Inferior parietal cortex (tissue), 1 donor: ENCODE measurements at regions not wholly inside any gene's neighbourhood (a gene's known extent, or its start where the extent isn't known, plus 50 kb on each side); places are given as distances from the start of the nearest gene placed in this dataset.

Experiments used
- DNase-seq: peaks from one replicate; pipeline ENCODE4 v3.0.0-alpha.2; 2016; ENCODE audit errors: extremely low spot score

GRCh38 chr7:25279705-25280104 is 51.4 kb upstream of the NPVF start:
- DNase-seq, result no peak

GRCh38 chr7:25280181-25280580 is 51.9 kb upstream of the NPVF start:
- DNase-seq, result no peak

- no peak for DNase-seq
Observed at GRCh38 chr7:25282194-25282593, 53.9 kb upstream of the NPVF start.

GRCh38 chr7:25286756-25287155 is 58.5 kb upstream of the NPVF start:
- no peak for DNase-seq

GRCh38 chr7:25287291-25287690 is 59.0 kb upstream of the NPVF start:
- DNase-seq, result no peak

GRCh38 chr7:25288556-25289307 is 60.4 kb upstream of the NPVF start:
- peak; percentile 51 for DNase-seq

- no peak for DNase-seq
Observed at GRCh38 chr7:25289518-25289917, 61.2 kb upstream of the NPVF start.

- no peak for DNase-seq
Observed at GRCh38 chr7:25294624-25295023, 66.3 kb upstream of the NPVF start.

- DNase-seq, result no peak
Observed at GRCh38 chr7:25295387-25295786, 67.1 kb upstream of the NPVF start.

- no peak for DNase-seq
Observed at GRCh38 chr7:25296086-25296485, 67.8 kb upstream of the NPVF start.

GRCh38 chr7:25297278-25297677 is 69.0 kb upstream of the NPVF start:
- no peak for DNase-seq

GRCh38 chr7:25303281-25304181 is 75.2 kb upstream of the NPVF start:
- no peak for DNase-seq

- DNase-seq, result no peak
Observed at GRCh38 chr7:25304691-25305090, 76.4 kb upstream of the NPVF start.

GRCh38 chr7:25305831-25306230 is 77.5 kb upstream of the NPVF start:
- DNase-seq, result no peak

GRCh38 chr7:25307624-25308023 is 79.3 kb upstream of the NPVF start:
- DNase-seq, result no peak

- no peak for DNase-seq
Observed at GRCh38 chr7:25308246-25308645, 80.0 kb upstream of the NPVF start.

- no peak for DNase-seq
Observed at GRCh38 chr7:25308906-25309705, 80.8 kb upstream of the NPVF start.

- no peak for DNase-seq
Observed at GRCh38 chr7:25310896-25311295, 82.6 kb upstream of the NPVF start.

GRCh38 chr7:25311346-25311745 is 83.1 kb upstream of the NPVF start:
- DNase-seq, result no peak

GRCh38 chr7:25312968-25313367 is 84.7 kb upstream of the NPVF start:
- no peak for DNase-seq

GRCh38 chr7:25313526-25313925 is 85.2 kb upstream of the NPVF start:
- no peak for DNase-seq

GRCh38 chr7:25314094-25314730 is 85.9 kb upstream of the NPVF start:
- DNase-seq, result no peak
